C4-2B (cell line): ENCODE measurements at regions not wholly inside any gene's neighbourhood (a gene's known extent, or its start where the extent isn't known, plus 50 kb on each side); places are given as distances from the start of the nearest gene placed in this dataset.

Source experiments
- ZFX ChIP-seq: fragments of 450-650 bp; IDR thresholded peaks from 2 replicates; pipeline ENCODE4 v1.6.1; 2017
- TF ChIP-seq, protein P1 (sequence below): fragments of 450-650 bp; conservative IDR thresholded peaks from 2 replicates; pipeline ENCODE4 v1.5.1; 2017; ENCODE audit warnings: mild to moderate bottlenecking

DNA sequence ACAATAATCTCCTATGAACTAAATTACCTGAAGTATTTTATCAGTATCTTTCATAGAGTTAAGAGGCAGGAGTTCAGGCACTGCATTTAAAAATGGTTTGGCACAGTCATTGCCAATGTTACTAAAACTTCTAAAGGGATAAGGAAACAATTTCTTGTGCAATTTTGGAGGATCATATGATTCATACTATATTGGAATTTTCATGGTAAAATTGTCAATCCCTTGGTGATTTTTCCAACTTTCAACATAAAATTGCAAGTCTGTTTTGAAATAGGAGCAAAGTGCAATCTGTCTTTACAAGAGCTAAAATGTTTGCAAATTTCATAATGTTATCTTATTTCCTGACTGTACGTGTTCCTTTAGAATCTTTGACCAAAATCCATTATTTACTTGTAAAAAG, 211.1 kb downstream of the DMRTA1 start:
- TF ChIP-seq, protein P1, sequence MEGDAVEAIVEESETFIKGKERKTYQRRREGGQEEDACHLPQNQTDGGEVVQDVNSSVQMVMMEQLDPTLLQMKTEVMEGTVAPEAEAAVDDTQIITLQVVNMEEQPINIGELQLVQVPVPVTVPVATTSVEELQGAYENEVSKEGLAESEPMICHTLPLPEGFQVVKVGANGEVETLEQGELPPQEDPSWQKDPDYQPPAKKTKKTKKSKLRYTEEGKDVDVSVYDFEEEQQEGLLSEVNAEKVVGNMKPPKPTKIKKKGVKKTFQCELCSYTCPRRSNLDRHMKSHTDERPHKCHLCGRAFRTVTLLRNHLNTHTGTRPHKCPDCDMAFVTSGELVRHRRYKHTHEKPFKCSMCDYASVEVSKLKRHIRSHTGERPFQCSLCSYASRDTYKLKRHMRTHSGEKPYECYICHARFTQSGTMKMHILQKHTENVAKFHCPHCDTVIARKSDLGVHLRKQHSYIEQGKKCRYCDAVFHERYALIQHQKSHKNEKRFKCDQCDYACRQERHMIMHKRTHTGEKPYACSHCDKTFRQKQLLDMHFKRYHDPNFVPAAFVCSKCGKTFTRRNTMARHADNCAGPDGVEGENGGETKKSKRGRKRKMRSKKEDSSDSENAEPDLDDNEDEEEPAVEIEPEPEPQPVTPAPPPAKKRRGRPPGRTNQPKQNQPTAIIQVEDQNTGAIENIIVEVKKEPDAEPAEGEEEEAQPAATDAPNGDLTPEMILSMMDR: no peak
- no peak for TF ChIP-seq ZFX
